ENCODE measurements at regions not wholly inside any gene's neighbourhood (a gene's known extent, or its start where the extent isn't known, plus 50 kb on each side); places are given as distances from the start of the nearest gene placed in this dataset.
"Not testable (repeated sequence)": the region's sequence is repeated elsewhere in the genome, so short reads cannot be mapped to it uniquely, and the experiment has no call there.

GRCh38 chr15:79496838-79497237 is 64.7 kb downstream of the MINAR1 start:
- Histone ChIP-seq H2BK15ac (ENCODE audit: low read length) (no peak overlapping the region), H2AK5ac (ENCODE audit: low read depth, low read length) (no peak overlapping the region), H3K36me3 (replicated peaks in 1 of 2; ENCODE audit: control insufficient read depth in 2 of 2, insufficient read depth in 2 of 2, low read length in 2 of 2) (no peaks in the 10 kb centered on the region), H2BK5ac (ENCODE audit: low read length) (no peak overlapping the region), H4K8ac (ENCODE audit: low read depth, low read length) (no peak overlapping the region), H2AFZ (ENCODE audit: low read length) (no peak overlapping the region), H3K9me3 (replicated peaks in 1 of 2; ENCODE audit: control insufficient read depth in 2 of 2, insufficient read depth in 1 of 2, low read depth in 1 of 2, low read length in 2 of 2) (peaks cover 0 to 1% of the 10 kb centered on the region in 2 donors), H3K27ac (replicated peaks; ENCODE audit: low read length) (no peak overlapping the region), H3K4ac (ENCODE audit: low read length) (no peak overlapping the region), H3K4me1 (ENCODE audit: control insufficient read depth in 2 of 2, insufficient read depth in 1 of 2, low read depth in 1 of 2, low read length in 2 of 2) (peaks cover 0 to 9% of the 10 kb centered on the region in 2 donors), H3K79me1 (ENCODE audit: low read depth, low read length) (no peaks in the 10 kb centered on the region), H3K18ac (ENCODE audit: low read length) (no peak overlapping the region), H3K27me3 (ENCODE audit: control insufficient read depth in 3 of 3, insufficient read depth in 3 of 3, low read depth in 1 of 3, low read length in 3 of 3) (peaks cover 0 to 5% (median 0%) of the 10 kb centered on the region in 3 experiments), H3K4me3 (ENCODE audit: low read length in 2 of 2) (no peak overlapping the region), H3K23ac (ENCODE audit: low read depth, low read length, poor library complexity) (peak overlapping the region; percentile 67), H4K91ac (ENCODE audit: low read depth, low read length, poor library complexity) (no peak overlapping the region), H3K4me2 (ENCODE audit: insufficient read depth, low read length, poor library complexity, severe bottlenecking) (no peak overlapping the region), H3K9ac (ENCODE audit: low read depth, low read length, poor library complexity) (no peak overlapping the region), H2BK12ac (ENCODE audit: low read length) (no peak overlapping the region), H2BK120ac (ENCODE audit: low read depth, low read length) (no peak overlapping the region), H3K14ac (ENCODE audit: low read length) (no peak overlapping the region)
- no peak for DNase-seq (ENCODE audit: low spot score)
- no CpG with 5 or more reads among the region's 4 CpGs for whole genome bisulfite sequencing, 2 donors (ENCODE audit: extremely low coverage in 2 of 2, insufficient read length in 2 of 2, insufficient replicate concordance in 1 of 2)

- no peak overlapping the region for H3K14ac ChIP-seq (ENCODE audit: low read length)
- no peak overlapping the region for H2BK5ac ChIP-seq (ENCODE audit: low read length)
- no CpG with 5 or more reads among the region's 5 CpGs for WGBS, 2 donors (ENCODE audit: extremely low coverage in 2 of 2, insufficient read length in 2 of 2, insufficient replicate concordance in 1 of 2)
- no peaks in the 10 kb centered on the region for H3K9me3 ChIP-seq (replicated peaks in 1 of 2; ENCODE audit: control insufficient read depth in 2 of 2, insufficient read depth in 1 of 2, low read depth in 1 of 2, low read length in 2 of 2)
- H2BK120ac ChIP-seq (ENCODE audit: low read depth, low read length) = no peak overlapping the region
- no peak overlapping the region for H2AK5ac ChIP-seq (ENCODE audit: low read depth, low read length)
- H3K79me1 ChIP-seq (ENCODE audit: low read depth, low read length) = no peaks in the 10 kb centered on the region
- H2BK12ac ChIP-seq (ENCODE audit: low read length) = no peak overlapping the region
- H3K4me2 ChIP-seq (ENCODE audit: insufficient read depth, low read length, poor library complexity, severe bottlenecking) = no peak overlapping the region
- no peak for DNase-seq (ENCODE audit: low spot score)
- no peak overlapping the region for H3K4ac ChIP-seq (ENCODE audit: low read length)
- no peak overlapping the region for H2BK15ac ChIP-seq (ENCODE audit: low read length)
- no peak overlapping the region for H3K27ac ChIP-seq (replicated peaks; ENCODE audit: low read length)
- H4K91ac ChIP-seq (ENCODE audit: low read depth, low read length, poor library complexity) = no peak overlapping the region
- H3K36me3 ChIP-seq (replicated peaks in 1 of 2; ENCODE audit: control insufficient read depth in 2 of 2, insufficient read depth in 2 of 2, low read length in 2 of 2) = no peaks in the 10 kb centered on the region
- peaks cover 0 to 4% of the 10 kb centered on the region in 2 donors for H3K4me1 ChIP-seq (ENCODE audit: control insufficient read depth in 2 of 2, insufficient read depth in 1 of 2, low read depth in 1 of 2, low read length in 2 of 2)
- H3K9ac ChIP-seq (ENCODE audit: low read depth, low read length, poor library complexity) = no peak overlapping the region
- H3K4me3 ChIP-seq (ENCODE audit: low read length in 2 of 2) = no peak overlapping the region
- H2AFZ ChIP-seq (ENCODE audit: low read length) = no peak overlapping the region
- no peak overlapping the region for H4K8ac ChIP-seq (ENCODE audit: low read depth, low read length)
- no peak overlapping the region for H3K18ac ChIP-seq (ENCODE audit: low read length)
- peaks cover 0 to 5% (median 0%) of the 10 kb centered on the region in 3 experiments for H3K27me3 ChIP-seq (ENCODE audit: control insufficient read depth in 3 of 3, insufficient read depth in 3 of 3, low read depth in 1 of 3, low read length in 3 of 3)
- no peak overlapping the region for H3K23ac ChIP-seq (ENCODE audit: low read depth, low read length, poor library complexity)
Measured at GRCh38 chr15:79501086-79501485, 69.0 kb downstream of the MINAR1 start.

- DNase-seq (ENCODE audit: low spot score) = no peak
- WGBS, 2 donors (ENCODE audit: extremely low coverage in 2 of 2, insufficient read length in 2 of 2, insufficient replicate concordance in 1 of 2) = no CpG with 5 or more reads among the region's 4 CpGs
- Histone ChIP-seq H3K14ac (ENCODE audit: low read length) (no peak overlapping the region), H4K8ac (ENCODE audit: low read depth, low read length) (no peak overlapping the region), H2BK5ac (ENCODE audit: low read length) (no peak overlapping the region), H2BK120ac (ENCODE audit: low read depth, low read length) (no peak overlapping the region), H3K9ac (ENCODE audit: low read depth, low read length, poor library complexity) (no peak overlapping the region), H3K4me3 (ENCODE audit: low read length in 2 of 2) (no peak overlapping the region), H4K91ac (ENCODE audit: low read depth, low read length, poor library complexity) (no peak overlapping the region), H3K9me3 (replicated peaks in 1 of 2; ENCODE audit: control insufficient read depth in 2 of 2, insufficient read depth in 1 of 2, low read depth in 1 of 2, low read length in 2 of 2) (no peaks in the 10 kb centered on the region), H2BK12ac (ENCODE audit: low read length) (no peak overlapping the region), H3K4me1 (ENCODE audit: control insufficient read depth in 2 of 2, insufficient read depth in 1 of 2, low read depth in 1 of 2, low read length in 2 of 2) (no peaks in the 10 kb centered on the region), H3K23ac (ENCODE audit: low read depth, low read length, poor library complexity) (no peak overlapping the region), H3K27me3 (ENCODE audit: control insufficient read depth in 3 of 3, insufficient read depth in 3 of 3, low read depth in 1 of 3, low read length in 3 of 3) (peaks cover 0 to 2% (median 0%) of the 10 kb centered on the region in 3 experiments), H2AFZ (ENCODE audit: low read length) (no peak overlapping the region), H2BK15ac (ENCODE audit: low read length) (no peak overlapping the region), H3K79me1 (ENCODE audit: low read depth, low read length) (no peaks in the 10 kb centered on the region), H3K36me3 (replicated peaks in 1 of 2; ENCODE audit: control insufficient read depth in 2 of 2, insufficient read depth in 2 of 2, low read length in 2 of 2) (no peaks in the 10 kb centered on the region), H3K27ac (replicated peaks; ENCODE audit: low read length) (no peak overlapping the region), H3K4ac (ENCODE audit: low read length) (no peak overlapping the region), H2AK5ac (ENCODE audit: low read depth, low read length) (no peak overlapping the region), H3K4me2 (ENCODE audit: insufficient read depth, low read length, poor library complexity, severe bottlenecking) (no peak overlapping the region), H3K18ac (ENCODE audit: low read length) (no peak overlapping the region)
Measured at GRCh38 chr15:79505956-79506355, 73.8 kb downstream of the MINAR1 start.

GRCh38 chr15:79512844-79513243 is 80.7 kb downstream of the MINAR1 start:
- H3K79me1 ChIP-seq (ENCODE audit: low read depth, low read length); H3K36me3 ChIP-seq (replicated peaks in 1 of 2; ENCODE audit: control insufficient read depth in 2 of 2, insufficient read depth in 2 of 2, low read length in 2 of 2); H3K9ac ChIP-seq (ENCODE audit: low read depth, low read length, poor library complexity); H3K4me1 ChIP-seq (ENCODE audit: control insufficient read depth in 2 of 2, insufficient read depth in 1 of 2, low read depth in 1 of 2, low read length in 2 of 2); H3K18ac ChIP-seq (ENCODE audit: low read length); H3K9me3 ChIP-seq (replicated peaks in 1 of 2; ENCODE audit: control insufficient read depth in 2 of 2, insufficient read depth in 1 of 2, low read depth in 1 of 2, low read length in 2 of 2); H4K8ac ChIP-seq (ENCODE audit: low read depth, low read length); H2AK5ac ChIP-seq (ENCODE audit: low read depth, low read length); H2BK12ac ChIP-seq (ENCODE audit: low read length); H3K27me3 ChIP-seq (ENCODE audit: control insufficient read depth in 3 of 3, insufficient read depth in 3 of 3, low read depth in 1 of 3, low read length in 3 of 3); H3K4ac ChIP-seq (ENCODE audit: low read length); H3K14ac ChIP-seq (ENCODE audit: low read length); H3K4me3 ChIP-seq (ENCODE audit: low read length in 2 of 2); DNase-seq (ENCODE audit: low spot score); H3K27ac ChIP-seq (replicated peaks; ENCODE audit: low read length); H4K91ac ChIP-seq (ENCODE audit: low read depth, low read length, poor library complexity); H3K4me2 ChIP-seq (ENCODE audit: insufficient read depth, low read length, poor library complexity, severe bottlenecking); H2BK15ac ChIP-seq (ENCODE audit: low read length); H2AFZ ChIP-seq (ENCODE audit: low read length); H3K23ac ChIP-seq (ENCODE audit: low read depth, low read length, poor library complexity); H2BK120ac ChIP-seq (ENCODE audit: low read depth, low read length); H2BK5ac ChIP-seq (ENCODE audit: low read length): not testable (repeated sequence)
- no CpG with 5 or more reads among the region's 3 CpGs for WGBS, 2 donors (ENCODE audit: extremely low coverage in 2 of 2, insufficient read length in 2 of 2, insufficient replicate concordance in 1 of 2)
